ENCODE measurements at regions not wholly inside any gene's neighbourhood (a gene's known extent, or its start where the extent isn't known, plus 50 kb on each side); places are given as distances from the start of the nearest gene placed in this dataset.
"Not testable (repeated sequence)": the region's sequence is repeated elsewhere in the genome, so short reads cannot be mapped to it uniquely, and the experiment has no call there.

- no peaks in the 10 kb centered on the region for H3K27me3 ChIP-seq (ENCODE audit: insufficient read depth, low read depth, severe bottlenecking)
- TF ChIP-seq CTCF (IDR thresholded peaks at IDR 0.05; ENCODE audit: low read depth, low read length), result no peak
- H3K36me3 ChIP-seq, result no peaks in the 10 kb centered on the region
- H3K9me3 ChIP-seq (ENCODE audit: severe bottlenecking), result no peaks in the 10 kb centered on the region
- DNase-seq, result no peak
- H3K27ac ChIP-seq, result no peak overlapping the region
- no peak overlapping the region for H3K4me3 ChIP-seq (ENCODE audit: low read depth, low read length)
These were observed 202.2 kb upstream of the TP63 start for GRCh38 chr3:189429019-189429418.

GRCh38 chr3:189430166-189430565 is 201.0 kb upstream of the TP63 start:
- H3K36me3 ChIP-seq, result no peaks in the 10 kb centered on the region
- H3K27me3 ChIP-seq (ENCODE audit: insufficient read depth, low read depth, severe bottlenecking), result no peaks in the 10 kb centered on the region
- H3K9me3 ChIP-seq (ENCODE audit: severe bottlenecking), result no peaks in the 10 kb centered on the region
- no peak overlapping the region for H3K4me3 ChIP-seq (ENCODE audit: low read depth, low read length)
- no peak overlapping the region for H3K27ac ChIP-seq
- TF ChIP-seq CTCF (IDR thresholded peaks at IDR 0.05; ENCODE audit: low read depth, low read length), result no peak
- no peak for DNase-seq

- not testable (repeated sequence) for H3K36me3 ChIP-seq; DNase-seq; H3K27ac ChIP-seq; H3K4me3 ChIP-seq (ENCODE audit: low read depth, low read length); H3K9me3 ChIP-seq (ENCODE audit: severe bottlenecking); H3K27me3 ChIP-seq (ENCODE audit: insufficient read depth, low read depth, severe bottlenecking)
These were observed 188.9 kb upstream of the TP63 start for GRCh38 chr3:189442257-189442656.

- H3K27me3 ChIP-seq (ENCODE audit: insufficient read depth, low read depth, severe bottlenecking), result no peaks in the 10 kb centered on the region
- H3K27ac ChIP-seq, result no peak overlapping the region
- no peak overlapping the region for H3K4me3 ChIP-seq (ENCODE audit: low read depth, low read length)
- no peak for TF ChIP-seq CTCF (IDR thresholded peaks at IDR 0.05; ENCODE audit: low read depth, low read length)
- no peaks in the 10 kb centered on the region for H3K9me3 ChIP-seq (ENCODE audit: severe bottlenecking)
- no peaks in the 10 kb centered on the region for H3K36me3 ChIP-seq
- DNase-seq, result no peak
These were observed 184.1 kb upstream of the TP63 start for GRCh38 chr3:189446959-189447560.

- no peak overlapping the region for H3K27ac ChIP-seq
- H3K36me3 ChIP-seq, result no peaks in the 10 kb centered on the region
- no peak for DNase-seq
- no peak for TF ChIP-seq CTCF (IDR thresholded peaks at IDR 0.05; ENCODE audit: low read depth, low read length)
- H3K9me3 ChIP-seq (ENCODE audit: severe bottlenecking), result no peaks in the 10 kb centered on the region
- no peak overlapping the region for H3K4me3 ChIP-seq (ENCODE audit: low read depth, low read length)
- H3K27me3 ChIP-seq (ENCODE audit: insufficient read depth, low read depth, severe bottlenecking), result no peaks in the 10 kb centered on the region
These were observed 182.1 kb upstream of the TP63 start for GRCh38 chr3:189449084-189449483.

GRCh38 chr3:189455009-189455408 is 176.2 kb upstream of the TP63 start:
- Histone ChIP-seq H3K27me3 (ENCODE audit: insufficient read depth, low read depth, severe bottlenecking) (no peaks in the 10 kb centered on the region), H3K9me3 (ENCODE audit: severe bottlenecking) (no peaks in the 10 kb centered on the region), H3K36me3 (no peaks in the 10 kb centered on the region), H3K4me3 (ENCODE audit: low read depth, low read length) (no peak overlapping the region), H3K27ac (no peak overlapping the region)
- TF ChIP-seq CTCF (IDR thresholded peaks at IDR 0.05; ENCODE audit: low read depth, low read length), result no peak
- DNase-seq, result no peak
